22Rv1 (cell line): ENCODE measurements at regions not wholly inside any gene's neighbourhood (a gene's known extent, or its start where the extent isn't known, plus 50 kb on each side); places are given as distances from the start of the nearest gene placed in this dataset.
"Not testable (repeated sequence)": the region's sequence is repeated elsewhere in the genome, so short reads cannot be mapped to it uniquely, and the experiment has no call there.

Experiments
- H3K27ac ChIP-seq: fragments of 450-650 bp; 2 replicates; pipeline ENCODE4 v1.5.1; 2017
- ZFX ChIP-seq: fragments of 450-650 bp; IDR thresholded peaks from 2 replicates; pipeline ENCODE4 v1.6.1; 2017; ENCODE audit warnings: antibody characterized with exemption, borderline replicate concordance
- TF ChIP-seq, protein P1 (sequence below): fragments of 450-650 bp; IDR thresholded peaks from 2 replicates; pipeline ENCODE4 v1.5.1; 2017; ENCODE audit warnings: mild to moderate bottlenecking

DNA sequence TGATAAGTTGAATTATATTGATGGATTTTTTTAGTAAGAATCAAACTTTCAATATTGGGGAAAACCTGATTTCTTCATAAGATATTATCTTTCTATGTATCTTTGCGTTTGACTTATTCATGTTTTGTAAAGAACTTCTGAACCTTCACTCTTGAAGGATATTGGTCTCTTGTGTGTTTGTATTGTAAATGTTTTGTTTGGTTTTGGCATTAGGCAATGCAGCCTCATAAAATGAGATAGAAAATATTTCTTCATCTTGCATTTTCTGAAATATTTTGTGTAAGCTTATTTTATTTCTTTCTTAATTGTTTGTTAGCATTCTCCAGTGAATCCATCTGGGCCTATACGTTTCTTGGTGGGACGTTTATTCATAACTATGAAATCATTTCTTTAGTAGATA, 271.9 kb downstream of the RAB38 start:
- no peak overlapping the region for H3K27ac ChIP-seq
- TF ChIP-seq, protein P1, sequence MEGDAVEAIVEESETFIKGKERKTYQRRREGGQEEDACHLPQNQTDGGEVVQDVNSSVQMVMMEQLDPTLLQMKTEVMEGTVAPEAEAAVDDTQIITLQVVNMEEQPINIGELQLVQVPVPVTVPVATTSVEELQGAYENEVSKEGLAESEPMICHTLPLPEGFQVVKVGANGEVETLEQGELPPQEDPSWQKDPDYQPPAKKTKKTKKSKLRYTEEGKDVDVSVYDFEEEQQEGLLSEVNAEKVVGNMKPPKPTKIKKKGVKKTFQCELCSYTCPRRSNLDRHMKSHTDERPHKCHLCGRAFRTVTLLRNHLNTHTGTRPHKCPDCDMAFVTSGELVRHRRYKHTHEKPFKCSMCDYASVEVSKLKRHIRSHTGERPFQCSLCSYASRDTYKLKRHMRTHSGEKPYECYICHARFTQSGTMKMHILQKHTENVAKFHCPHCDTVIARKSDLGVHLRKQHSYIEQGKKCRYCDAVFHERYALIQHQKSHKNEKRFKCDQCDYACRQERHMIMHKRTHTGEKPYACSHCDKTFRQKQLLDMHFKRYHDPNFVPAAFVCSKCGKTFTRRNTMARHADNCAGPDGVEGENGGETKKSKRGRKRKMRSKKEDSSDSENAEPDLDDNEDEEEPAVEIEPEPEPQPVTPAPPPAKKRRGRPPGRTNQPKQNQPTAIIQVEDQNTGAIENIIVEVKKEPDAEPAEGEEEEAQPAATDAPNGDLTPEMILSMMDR, result no peak
- TF ChIP-seq ZFX, result no peak

DNA sequence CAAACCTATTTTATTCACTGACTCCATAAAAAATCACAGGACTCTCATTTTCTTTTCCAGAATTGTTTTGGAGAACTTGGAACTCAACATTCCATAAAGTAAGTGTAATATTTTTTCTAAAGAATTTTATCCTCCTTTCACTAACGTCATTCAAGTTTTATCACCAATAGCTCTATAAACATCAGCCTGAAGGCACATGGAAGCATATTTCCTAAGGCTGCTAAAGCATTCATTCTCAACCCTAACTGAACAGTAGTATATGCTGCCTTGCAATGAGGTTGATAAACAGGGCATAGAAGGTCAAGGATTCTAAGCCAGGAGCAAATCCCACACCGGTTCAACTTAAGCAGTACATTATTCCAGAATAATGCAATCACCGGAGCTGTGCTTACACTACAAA, 273.9 kb downstream of the RAB38 start:
- H3K27ac ChIP-seq, result no peak overlapping the region
- TF ChIP-seq, protein P1, result no peak
- TF ChIP-seq ZFX, result no peak

- H3K27ac ChIP-seq, result no peak overlapping the region
- TF ChIP-seq, protein P1, result no peak
- no peak for TF ChIP-seq ZFX
Observed at GRCh38 chr11:87897921-87898320, 277.3 kb downstream of the RAB38 start.

DNA sequence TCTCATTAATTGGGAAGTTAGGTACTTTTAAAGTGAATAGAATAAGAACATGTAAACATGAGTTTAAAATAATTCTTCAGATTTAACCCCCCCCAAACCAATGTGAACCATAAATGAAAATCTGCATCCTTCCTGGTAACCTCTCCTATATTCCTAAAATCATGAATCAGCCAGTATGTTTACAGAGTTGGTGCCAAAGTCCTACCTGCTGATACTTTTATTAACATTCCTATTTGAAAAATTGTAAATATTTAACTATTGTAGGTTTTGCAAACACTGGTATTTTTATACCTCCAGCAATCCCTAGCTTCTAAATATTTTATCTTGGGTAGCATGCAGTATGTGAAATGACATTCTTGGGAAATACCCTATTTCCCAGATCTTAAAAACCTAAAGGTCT, 278.2 kb downstream of the RAB38 start:
- H3K27ac ChIP-seq, result no peak overlapping the region
- no peak for TF ChIP-seq ZFX
- TF ChIP-seq, protein P1, result no peak

DNA sequence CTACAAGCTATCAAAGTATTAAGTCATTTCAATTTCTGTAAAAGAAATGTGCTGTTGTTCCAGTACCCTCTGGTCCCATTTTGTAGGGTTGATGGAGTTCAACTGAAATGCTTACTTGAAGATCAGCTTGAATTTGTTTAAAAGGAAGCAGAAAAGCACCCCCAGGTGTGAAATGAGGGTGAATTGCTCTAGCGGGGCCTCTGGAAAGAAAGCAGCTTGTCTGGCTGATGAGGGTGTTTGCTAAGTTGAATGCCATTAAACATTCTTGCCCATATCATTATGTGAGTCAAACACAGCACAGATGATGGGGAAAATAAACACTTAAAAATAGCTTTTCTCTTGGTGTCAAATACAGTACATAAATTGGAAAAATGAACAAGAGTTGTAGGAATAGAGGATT, 280.3 kb downstream of the RAB38 start:
- H3K27ac ChIP-seq, result no peak overlapping the region
- TF ChIP-seq, protein P1, result no peak
- no peak for TF ChIP-seq ZFX

DNA sequence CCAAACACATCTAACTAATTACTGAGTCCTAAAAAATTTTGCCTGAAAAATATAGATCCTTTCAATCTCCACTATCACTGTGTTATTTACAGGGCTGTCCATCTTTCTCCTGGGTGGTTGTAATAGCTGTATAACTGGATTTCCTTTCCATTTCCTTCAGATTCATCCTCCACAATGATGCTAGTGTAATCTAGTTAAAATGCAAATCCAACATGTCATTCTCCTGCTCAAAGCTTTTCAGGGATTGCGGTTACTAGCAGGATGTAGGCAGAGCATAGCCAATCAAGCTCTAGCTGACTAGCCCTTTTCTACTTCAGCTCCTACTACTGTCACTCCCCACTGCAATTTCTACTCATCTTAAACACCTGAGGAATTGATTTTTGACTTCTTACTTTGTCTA, 283.0 kb downstream of the RAB38 start:
- TF ChIP-seq, protein P1, result no peak
- TF ChIP-seq ZFX, result no peak

GRCh38 chr11:87889126-87889525, 286.1 kb downstream of the RAB38 start:
- TF ChIP-seq ZFX, result no peak
- TF ChIP-seq, protein P1, result no peak
- H3K27ac ChIP-seq, result no peak overlapping the region

More for the DNA sequence above, 283.0 kb downstream of the RAB38 start:
- H3K27ac ChIP-seq, result no peak overlapping the region

DNA sequence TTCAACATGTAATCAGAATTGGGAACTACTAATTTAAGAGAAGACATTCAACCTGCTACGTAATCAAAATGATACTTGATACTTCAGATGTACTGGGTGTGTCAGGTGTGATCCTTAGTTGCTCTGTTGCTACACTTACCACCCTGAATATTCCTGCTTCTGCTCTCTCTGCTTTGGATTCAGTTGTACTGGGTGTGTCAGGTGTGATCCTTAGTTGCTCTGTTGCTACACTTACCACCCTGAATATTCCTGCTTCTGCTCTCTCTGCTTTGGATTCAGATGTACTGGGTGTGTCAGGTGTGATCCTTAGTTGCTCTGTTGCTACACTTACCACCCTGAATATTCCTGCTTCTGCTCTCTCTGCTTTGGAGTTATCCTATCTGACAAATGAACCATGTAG, 290.2 kb downstream of the RAB38 start:
- not testable (repeated sequence) for H3K27ac ChIP-seq
